Bronchial epithelial cell (primary cell): ENCODE measurements at regions not wholly inside any gene's neighbourhood (a gene's known extent, or its start where the extent isn't known, plus 50 kb on each side); places are given as distances from the start of the nearest gene placed in this dataset.

Source experiments
- DNase-seq: peaks from one replicate; pipeline ENCODE4 v3.0.0-alpha.2; 2010; ENCODE audit warnings: low read depth
- FAIRE-seq: peaks from 2 replicates; lab custom pipeline; 2011; peaks lifted over from hg19 to GRCh38; lab: Jason Lieb, UNC
- H3K27me3 ChIP-seq: 2 replicates; pipeline ENCODE4 v1.5.1; 2011; ENCODE audit warnings: low read length; ENCODE audit not compliant: control insufficient read depth, insufficient read depth
- H3K36me3 ChIP-seq: 2 replicates; pipeline ENCODE4 v1.5.1; 2011; ENCODE audit warnings: low read length; ENCODE audit not compliant: control insufficient read depth, insufficient read depth
- H3K4me3 ChIP-seq: 2 replicates; pipeline ENCODE4 v1.5.1; 2011; ENCODE audit warnings: mild to moderate bottlenecking, low read depth, low read length, control low read depth
- TF ChIP-seq, protein P1 (sequence below): IDR thresholded peaks from 2 replicates; pipeline ENCODE4 v1.5.1; 2011; ENCODE audit warnings: mild to moderate bottlenecking, moderate library complexity, low read length, control low read depth, inconsistent platforms; ENCODE audit not compliant: insufficient read depth, severe bottlenecking

DNA sequence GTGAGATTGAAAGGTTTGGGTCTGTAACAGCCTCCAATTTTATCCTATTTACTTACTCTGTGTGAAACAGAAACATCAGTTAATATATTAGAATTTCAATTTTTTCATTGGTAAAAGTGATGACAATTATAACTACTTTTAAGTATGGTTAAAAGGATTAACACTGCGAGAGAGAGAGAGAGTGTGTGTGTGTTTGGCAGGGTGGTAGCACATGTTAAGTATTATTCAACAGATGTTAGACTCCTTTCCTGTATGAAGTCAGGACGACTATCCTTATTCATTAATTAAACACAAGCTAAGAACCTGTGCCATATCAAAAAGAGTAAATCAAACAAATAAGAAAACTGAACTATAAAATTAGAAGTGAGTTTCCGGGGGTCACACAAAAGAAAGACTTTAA is 662.5 kb downstream of the PLPP3 start:
- Histone ChIP-seq H3K4me3 (no peak overlapping the region), H3K27me3 (no peaks in the 10 kb centered on the region), H3K36me3 (no peaks in the 10 kb centered on the region)
- TF ChIP-seq, protein P1, sequence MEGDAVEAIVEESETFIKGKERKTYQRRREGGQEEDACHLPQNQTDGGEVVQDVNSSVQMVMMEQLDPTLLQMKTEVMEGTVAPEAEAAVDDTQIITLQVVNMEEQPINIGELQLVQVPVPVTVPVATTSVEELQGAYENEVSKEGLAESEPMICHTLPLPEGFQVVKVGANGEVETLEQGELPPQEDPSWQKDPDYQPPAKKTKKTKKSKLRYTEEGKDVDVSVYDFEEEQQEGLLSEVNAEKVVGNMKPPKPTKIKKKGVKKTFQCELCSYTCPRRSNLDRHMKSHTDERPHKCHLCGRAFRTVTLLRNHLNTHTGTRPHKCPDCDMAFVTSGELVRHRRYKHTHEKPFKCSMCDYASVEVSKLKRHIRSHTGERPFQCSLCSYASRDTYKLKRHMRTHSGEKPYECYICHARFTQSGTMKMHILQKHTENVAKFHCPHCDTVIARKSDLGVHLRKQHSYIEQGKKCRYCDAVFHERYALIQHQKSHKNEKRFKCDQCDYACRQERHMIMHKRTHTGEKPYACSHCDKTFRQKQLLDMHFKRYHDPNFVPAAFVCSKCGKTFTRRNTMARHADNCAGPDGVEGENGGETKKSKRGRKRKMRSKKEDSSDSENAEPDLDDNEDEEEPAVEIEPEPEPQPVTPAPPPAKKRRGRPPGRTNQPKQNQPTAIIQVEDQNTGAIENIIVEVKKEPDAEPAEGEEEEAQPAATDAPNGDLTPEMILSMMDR = no peak
- no peak for FAIRE-seq
- DNase-seq = no peak

DNA sequence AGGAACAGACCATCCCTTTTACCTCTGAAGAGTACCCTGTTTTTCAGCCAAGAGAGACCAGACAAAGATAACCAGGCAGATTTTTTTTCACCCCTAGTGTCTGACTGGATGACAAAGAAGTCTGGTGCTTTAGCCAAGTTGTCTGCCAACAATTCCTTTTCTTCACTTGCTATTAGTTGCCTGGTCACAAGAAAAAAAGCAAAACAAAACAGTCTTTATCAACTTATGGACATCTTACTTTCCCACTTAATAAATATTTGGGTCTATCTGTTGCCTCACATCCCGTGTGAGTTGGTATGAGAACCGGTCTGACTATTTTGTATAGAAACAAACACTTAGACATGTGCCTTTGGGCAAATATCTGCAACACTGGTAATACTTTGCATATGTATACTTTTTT is 662.9 kb downstream of the PLPP3 start:
- FAIRE-seq (no peak), DNase-seq (peak; percentile 76)
- H3K36me3 ChIP-seq = no peaks in the 10 kb centered on the region
- H3K4me3 ChIP-seq = no peak overlapping the region
- no peaks in the 10 kb centered on the region for H3K27me3 ChIP-seq
- TF ChIP-seq, protein P1 = no peak

DNA sequence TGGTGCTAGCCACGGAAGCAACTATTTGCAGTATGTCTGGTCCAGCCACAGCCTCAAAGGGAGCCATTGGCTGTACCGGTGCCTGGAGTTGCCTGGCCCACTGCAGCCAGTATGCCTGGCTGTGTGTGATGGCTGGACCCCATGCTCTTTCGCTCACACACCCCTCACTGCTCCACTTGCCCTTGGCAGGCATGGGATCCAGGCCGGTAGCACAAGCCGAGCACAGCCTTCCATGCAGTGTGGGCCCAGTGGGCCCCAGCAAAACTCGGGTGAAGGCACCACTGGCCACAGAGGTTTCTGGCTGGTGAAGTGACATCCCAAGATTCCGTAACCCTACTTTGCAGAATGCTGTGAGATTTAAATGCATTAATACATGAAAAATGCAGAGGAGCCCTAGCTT is 665.8 kb downstream of the PLPP3 start:
- FAIRE-seq = no peak

GRCh38 chr1:55912438-55912837 is 666.9 kb downstream of the PLPP3 start:
- Histone ChIP-seq H3K36me3 (no peaks in the 10 kb centered on the region), H3K4me3 (no peak overlapping the region), H3K27me3 (no peaks in the 10 kb centered on the region)
- no peak for DNase-seq
- TF ChIP-seq, protein P1 = no peak
- no peak for FAIRE-seq

More for the DNA sequence above, 665.8 kb downstream of the PLPP3 start:
- Histone ChIP-seq H3K27me3 (no peaks in the 10 kb centered on the region), H3K36me3 (no peaks in the 10 kb centered on the region), H3K4me3 (no peak overlapping the region)
- DNase-seq = no peak
- TF ChIP-seq, protein P1 = no peak

- TF ChIP-seq, protein P1 = no peak
Observed at GRCh38 chr1:55904541-55904940, 674.8 kb downstream of the PLPP3 start.

GRCh38 chr1:55898181-55898580 is 681.2 kb downstream of the PLPP3 start:
- FAIRE-seq (no peak), DNase-seq (peak; percentile 50)
- H3K36me3 ChIP-seq = no peaks in the 10 kb centered on the region
- TF ChIP-seq, protein P1 = no peak
- H3K4me3 ChIP-seq = no peak overlapping the region
- no peaks in the 10 kb centered on the region for H3K27me3 ChIP-seq

More at GRCh38 chr1:55904541-55904940, 674.8 kb downstream of the PLPP3 start:
- Histone ChIP-seq H3K36me3 (no peaks in the 10 kb centered on the region), H3K4me3 (no peak overlapping the region), H3K27me3 (no peaks in the 10 kb centered on the region)
- FAIRE-seq (no peak), DNase-seq (no peak)
